Peyer's patch (tissue), 4 donors: ENCODE measurements at regions not wholly inside any gene's neighbourhood (a gene's known extent, or its start where the extent isn't known, plus 50 kb on each side); places are given as distances from the start of the nearest gene placed in this dataset.

Experiments used
- CTCF ChIP-seq, 6 experiments: fragments of 450-650 bp in 4 of 6; fragments of 200-600 bp in 2 of 6; sonication (generic) in 1 of 6; IDR thresholded peaks; one replicate each; pipeline ENCODE4 v1.5.1; 2017 to 2019; ENCODE audit warnings: antibody characterized with exemption in 6 of 6, mild to moderate bottlenecking in 3 of 6, moderate library complexity in 1 of 6
- POLR2A ChIP-seq, 2 donors: fragments of 450-650 bp; IDR thresholded peaks; one replicate each; pipeline ENCODE4 v1.5.1; 2017; ENCODE audit warnings: antibody characterized with exemption in 2 of 2, mild to moderate bottlenecking in 2 of 2, moderate library complexity in 2 of 2

DNA sequence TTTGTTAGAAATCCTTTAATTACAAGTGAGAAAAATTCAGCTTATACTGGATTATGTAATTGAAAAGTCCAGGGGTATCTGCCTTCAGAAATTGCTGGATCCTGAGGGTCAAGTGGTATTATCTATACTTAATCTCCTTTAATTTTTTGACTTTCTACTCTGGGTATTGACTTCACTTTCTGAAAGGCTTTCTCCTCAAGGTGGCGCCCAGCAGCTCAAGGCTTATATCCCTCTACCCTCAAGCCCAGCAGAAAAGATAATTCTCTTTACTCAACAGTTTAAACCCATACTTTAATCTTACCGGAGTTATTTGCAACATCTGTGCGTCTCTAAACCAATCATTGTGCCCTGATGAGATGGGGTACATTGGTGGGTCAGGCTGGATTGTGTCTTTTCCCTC, 129.5 kb downstream of the LARP7 start:
- no peak for TF ChIP-seq CTCF (IDR thresholded peaks at IDR 0.05)
- no peak for TF ChIP-seq POLR2A (IDR thresholded peaks at IDR 0.05)
